NCI-H1930 (cell line): ENCODE measurements at regions not wholly inside any gene's neighbourhood (a gene's known extent, or its start where the extent isn't known, plus 50 kb on each side); places are given as distances from the start of the nearest gene placed in this dataset.
"Not testable (repeated sequence)": the region's sequence is repeated elsewhere in the genome, so short reads cannot be mapped to it uniquely, and the experiment has no call there.

Experiments
- DNase-seq, 2 experiments: peaks; one replicate each; lab custom pipeline; 2025; lab: John Stamatoyannopoulos, UW

DNA sequence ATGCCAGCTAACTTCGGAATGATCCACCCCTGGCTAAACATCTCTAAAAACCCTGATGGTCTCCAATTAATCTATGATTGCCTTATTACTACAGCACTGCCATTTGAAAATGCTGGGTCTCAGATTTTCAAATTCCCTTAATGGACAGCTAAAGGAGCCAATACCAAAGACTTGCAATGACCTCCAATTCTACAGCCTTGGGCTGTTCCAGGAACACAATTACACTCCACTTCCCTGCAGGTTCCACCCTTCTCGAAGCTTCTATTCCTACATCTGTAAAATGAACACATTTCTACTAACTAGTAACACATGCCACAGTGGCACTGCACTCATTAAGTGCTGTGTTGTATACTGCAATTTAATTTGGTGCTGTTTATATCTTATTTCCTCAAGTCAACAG, 85.7 kb upstream of the AK4 start:
- no peak for DNase-seq

DNA sequence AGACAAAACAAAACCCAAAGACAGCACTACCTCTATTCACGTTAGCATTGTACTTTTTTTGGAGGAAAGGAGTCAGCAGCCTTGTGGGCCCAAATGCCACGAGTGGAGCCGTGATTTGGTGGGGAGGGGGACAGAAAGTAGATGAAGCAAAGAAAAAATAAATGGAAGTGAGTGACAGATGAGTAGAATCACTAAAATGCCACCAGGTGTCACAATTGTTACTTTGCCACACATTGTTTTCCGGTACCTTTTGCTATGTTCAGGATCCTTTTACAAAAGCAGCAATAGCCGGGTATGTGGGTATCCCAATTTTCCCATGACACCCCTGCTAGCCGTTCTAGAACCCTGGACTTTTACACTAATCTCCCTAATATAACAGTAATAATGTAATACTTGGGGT, 85.0 kb upstream of the AK4 start:
- DNase-seq, result no peak

DNA sequence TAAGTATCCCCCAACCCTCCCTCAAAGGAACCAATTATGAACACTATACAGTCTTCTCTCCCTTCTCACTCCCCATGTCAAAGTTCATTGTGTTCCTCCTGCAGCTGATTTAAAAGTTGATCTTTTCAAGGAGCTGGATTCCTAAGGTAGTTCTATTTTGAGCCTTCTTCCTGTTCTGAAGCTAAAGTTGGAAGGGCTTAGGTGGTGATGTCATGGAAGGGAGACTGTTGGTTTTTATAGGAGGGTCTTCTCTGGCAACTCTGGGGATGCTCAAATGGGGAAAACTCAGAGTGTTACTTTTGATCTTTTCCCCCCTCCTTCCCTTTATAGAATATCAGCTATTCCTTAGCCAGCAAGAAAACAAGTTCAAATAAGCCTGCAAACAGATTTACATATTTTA, 83.0 kb upstream of the AK4 start:
- no peak for DNase-seq

DNA sequence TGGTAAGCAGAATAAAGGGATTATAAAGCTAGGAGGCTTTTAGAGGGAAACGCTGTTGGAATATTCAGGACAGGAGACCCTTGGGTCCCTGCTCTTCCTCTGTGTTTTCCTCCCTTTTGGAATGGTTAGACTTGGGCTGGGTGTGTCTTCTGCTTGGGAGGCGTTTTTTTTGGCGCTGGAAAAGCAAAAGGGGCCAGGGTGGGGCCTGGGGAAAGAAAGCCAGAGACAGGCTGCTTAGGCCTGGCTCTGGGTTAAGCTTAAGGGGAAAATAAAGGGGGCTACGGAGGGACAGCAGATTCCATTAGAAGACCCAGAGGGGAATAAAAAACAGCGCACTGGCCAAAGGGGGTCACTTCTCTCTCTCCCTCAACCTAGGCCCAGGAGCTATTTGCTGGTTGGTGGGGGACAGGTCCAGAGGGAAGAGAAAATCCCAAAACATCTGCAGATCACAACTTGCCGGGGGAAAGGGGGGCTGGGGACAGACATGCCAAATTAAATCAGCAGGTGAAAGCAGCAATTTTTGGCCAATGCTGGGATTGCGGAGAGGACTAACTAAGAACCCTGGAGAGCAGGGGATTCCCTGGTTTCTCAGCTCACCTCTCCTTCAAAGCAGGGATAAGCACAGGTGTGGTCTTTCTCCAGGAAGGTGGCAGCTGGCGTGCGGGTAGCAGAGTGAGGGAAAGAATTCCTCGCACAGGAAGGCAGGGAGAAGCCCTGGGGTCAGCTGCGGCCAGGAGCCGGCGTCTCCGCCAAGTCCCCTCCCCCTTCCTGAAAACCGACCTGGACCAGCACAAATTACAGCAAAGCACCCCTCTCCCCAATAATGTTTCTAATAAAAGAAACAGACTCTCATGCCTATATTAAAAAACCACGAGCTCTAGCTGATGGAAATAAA, 82.2 kb upstream of the AK4 start:
- no peak for DNase-seq

DNA sequence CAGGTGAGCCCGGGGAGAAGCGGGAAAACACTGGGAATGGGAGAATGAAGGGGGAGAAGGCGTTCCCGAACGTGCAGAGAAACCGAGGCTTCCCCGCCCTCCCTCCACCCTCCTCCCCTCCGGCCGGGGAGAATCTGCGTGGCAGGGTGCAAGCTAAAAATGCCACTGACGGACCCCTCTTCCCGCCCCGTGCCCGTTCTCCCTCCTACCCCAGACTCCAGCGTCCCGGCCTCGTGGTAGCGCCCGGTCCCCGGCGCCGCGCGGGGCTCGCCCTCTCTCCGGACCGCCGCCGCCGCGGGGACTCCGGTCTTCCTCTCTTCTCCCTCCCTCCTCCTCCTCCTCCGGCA, 81.6 kb upstream of the AK4 start:
- DNase-seq, result no peak

DNA sequence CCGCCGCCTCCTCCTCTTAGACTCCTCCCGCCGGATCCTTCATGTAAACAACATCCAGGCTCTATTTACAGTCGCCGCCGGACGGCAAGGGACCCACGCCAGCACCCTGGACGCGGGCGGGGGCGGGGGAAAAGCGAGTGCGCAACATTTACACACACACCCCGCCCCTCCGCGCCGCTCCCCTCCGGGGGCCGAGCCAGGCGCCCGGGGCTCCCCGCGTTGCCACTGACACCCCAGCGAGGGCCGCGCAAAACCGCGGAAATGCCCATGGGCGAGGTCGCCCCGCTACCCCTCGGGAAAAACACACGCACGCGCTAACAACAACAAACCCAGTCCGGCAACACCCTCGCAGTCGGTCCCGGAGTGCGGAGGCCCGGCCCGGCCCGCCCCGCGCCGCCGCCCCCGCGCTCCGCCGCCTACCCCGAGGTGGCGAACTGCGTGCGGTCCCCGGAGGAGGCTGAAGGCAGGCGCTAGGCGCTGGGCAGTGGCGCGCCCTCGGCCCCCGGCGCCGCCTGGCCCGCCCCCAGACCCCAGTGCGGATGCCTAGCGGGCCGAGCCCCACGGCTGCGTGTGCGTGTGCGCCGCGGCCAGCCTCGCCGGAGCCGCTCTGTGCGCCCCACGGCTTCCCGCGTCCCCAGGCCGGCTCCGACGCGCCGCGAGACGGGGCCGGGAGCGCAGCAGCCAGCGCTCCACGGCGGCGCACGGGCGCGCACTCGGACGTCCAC, 81.1 kb upstream of the AK4 start:
- peak; percentile 11 to 34 for DNase-seq

DNA sequence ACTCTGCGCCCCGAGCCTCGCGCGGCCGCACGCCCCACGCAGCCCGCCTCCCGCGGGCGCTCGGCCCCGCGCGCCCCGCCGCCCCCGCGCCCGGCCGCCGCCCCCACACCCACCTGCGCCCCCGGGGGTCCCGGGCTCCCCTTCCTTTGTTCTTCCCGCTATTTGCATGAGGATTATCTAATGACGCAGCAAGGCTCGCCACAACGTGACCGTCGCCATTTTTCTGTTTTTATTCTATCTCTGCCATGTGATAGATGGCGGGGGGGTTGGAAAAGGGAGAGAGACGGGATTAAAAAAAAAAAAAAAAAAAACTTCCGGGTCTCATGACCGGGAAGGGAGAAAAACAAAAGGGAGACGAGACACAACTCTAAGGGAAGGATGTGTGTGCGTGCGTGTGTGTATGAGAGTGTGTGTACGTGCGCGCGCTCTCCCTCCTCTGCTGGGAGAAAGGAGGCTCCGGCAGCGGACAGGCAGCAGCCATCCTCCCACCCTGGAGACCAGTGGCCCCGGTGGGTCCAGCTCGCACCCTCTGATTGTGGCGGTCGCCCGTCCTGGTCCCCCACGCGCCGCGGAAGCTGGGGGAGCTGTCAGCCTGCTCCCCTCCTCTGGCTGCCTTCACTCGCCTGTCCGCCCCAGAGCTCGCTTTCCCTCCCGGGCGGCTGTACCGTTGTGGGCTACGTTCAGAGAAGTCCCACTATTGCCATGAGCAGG, 80.4 kb upstream of the AK4 start:
- peak; percentile 34 to 64 for DNase-seq

DNA sequence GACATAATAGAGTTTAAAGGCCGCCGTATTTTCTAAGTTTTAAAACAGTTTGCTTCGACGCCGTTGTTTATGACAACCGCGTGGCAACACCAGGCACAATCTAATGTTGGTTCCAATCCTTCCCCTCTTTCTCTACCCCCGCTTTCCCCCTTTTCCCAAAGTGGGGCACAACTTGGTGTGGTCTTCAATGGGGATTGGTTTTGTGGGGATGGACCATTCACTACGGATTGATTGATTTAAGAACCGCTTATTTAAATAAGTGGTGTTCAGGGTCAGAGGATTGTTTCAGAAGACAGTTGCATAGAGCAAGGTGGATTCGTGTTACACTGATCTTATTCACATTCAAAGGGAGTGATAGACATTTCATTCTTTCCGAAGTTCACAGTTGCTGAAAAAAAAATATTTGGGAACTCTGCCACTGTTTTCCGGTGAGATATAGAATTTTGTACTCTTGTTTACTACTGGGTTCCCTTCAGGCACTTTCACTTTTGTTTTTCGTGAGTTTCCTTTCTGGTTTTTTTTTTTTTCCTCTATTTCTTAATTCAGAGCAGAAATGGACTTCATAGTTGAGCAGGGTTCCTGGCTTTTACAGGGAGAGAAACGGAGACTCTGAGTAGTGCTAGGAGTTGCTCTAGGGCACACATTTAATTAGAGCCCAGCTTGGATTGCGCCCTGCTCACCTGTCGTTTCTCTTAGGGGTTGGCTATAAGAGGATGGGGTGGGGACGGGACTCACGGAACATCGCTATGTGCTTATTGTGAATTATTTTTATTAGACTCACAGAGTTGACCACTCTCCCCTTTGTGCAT, 79.6 kb upstream of the AK4 start:
- no peak for DNase-seq

DNA sequence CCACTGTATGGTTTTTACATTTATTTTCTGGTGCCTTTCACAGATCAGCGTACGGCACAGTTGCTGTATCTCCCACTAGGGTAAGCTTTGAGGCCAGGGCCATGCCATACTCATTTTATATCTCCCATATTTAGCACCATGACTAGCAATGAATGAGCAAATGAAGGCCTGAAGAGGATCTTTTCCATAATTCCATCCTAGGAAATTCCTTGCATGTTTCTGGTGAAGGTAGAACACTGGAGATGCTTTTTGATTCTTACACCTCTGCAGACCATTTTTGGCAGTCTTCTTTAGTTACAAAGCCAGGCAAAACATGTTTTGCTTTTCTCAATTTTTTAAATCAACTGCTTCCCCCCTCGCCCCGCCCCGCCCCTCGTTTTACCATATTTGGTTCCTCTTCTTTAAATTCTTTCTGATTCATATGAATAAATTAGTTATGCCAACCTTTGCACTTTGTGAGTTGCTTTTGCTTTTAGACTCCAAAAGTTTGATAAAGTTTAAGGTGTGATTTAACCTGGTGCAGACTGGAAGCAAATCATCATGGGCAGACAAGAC, 78.9 kb upstream of the AK4 start:
- no peak for DNase-seq

DNA sequence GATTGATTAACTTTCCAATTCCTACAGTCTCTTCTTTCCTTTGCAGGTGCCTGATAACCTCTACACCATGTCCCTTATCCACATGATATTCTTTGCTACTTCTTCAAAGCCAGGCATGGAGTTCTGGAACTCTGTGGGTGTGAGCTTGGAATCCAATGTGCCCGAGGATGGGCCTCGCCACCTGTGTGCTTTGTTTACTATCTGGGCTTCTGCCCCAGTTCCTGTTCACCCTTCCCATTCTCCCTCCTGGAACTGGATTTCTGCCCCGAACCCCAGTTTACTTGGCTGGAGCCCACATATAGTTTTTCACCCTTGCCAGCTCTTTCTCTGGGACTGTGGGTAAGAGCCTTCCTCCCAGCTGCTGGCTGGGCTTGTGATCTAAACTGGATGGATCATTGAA, 75.2 kb upstream of the AK4 start:
- DNase-seq, result no peak

DNA sequence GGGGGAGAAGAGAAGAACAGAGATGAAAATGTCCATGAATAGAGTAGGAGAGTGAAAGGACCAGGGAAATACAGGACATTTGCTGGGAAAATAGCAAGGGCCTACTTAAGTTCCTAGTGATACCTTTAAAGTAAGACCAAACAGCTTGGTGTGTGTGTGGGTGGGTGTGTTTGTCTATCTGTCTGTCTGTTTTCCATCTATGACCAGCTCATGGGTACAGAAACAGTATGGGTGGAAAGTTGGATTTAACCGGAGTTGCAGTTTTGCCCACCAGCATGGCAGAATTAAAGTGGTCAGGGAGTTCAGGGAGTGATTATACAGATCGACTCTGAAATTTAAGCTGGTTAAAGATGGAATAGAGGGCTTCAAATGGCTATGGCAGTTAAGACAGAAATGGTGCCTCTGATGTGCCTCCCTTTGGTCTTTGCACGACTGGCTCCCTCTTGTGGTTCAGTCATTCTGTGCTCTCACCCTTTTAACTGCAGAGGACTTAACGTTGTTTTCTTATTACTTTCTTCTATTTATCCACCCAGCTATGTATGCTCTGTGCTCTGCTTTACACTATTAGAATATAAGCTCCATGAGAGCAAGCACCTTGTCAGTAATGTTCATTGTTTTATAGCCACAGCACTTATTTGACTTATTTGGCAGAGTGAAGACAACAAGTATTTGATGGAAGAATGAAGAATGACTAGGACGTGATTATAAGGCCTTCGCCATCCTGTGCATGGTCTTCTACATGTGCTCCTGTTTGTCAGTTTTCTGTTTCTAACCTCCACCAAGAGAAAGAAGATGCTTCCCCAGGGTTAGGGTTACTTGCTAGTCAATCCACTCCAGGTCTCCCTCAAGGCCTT, 72.7 kb upstream of the AK4 start:
- peak in 1 of 2 experiments; percentile 54 for DNase-seq

DNA sequence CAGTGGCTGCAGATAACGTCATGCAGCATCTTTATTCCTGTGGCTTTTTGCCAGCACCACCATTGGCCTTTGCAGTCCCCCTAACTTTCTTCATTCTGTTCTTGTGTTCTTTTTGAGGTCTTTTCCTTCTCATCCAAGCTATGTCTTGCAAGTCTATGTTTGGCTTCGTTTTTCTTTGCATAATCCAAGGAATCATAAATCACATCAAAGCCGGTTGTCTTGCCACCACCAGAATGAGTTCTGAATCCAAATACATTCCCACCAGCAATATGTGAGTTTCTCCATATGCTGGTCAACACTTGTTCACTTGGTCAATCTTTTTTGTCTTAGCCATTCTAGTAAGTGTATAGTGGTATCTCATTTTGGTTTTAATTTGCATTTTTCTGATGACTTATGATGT, 70.6 kb upstream of the AK4 start:
- DNase-seq, result no peak

DNA sequence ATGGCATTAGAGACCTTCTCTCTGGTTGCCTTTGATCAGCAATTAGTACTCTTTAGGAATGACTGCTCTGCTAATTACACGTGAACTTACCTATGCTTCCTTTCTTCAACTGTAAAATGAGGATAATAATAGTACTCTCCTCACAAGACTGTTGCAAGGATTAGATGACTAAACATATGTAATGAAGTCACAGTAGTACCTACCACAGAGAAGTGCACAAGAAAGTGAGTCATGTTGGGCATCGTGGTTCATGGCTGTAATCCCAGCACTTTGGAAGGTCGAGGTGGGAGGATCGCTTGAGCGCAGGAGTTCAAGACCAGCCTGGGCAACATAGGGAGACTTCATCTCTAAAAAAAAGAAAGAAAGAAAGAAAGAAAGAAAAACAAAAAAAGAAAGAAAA, 68.1 kb upstream of the AK4 start:
- no peak for DNase-seq

DNA sequence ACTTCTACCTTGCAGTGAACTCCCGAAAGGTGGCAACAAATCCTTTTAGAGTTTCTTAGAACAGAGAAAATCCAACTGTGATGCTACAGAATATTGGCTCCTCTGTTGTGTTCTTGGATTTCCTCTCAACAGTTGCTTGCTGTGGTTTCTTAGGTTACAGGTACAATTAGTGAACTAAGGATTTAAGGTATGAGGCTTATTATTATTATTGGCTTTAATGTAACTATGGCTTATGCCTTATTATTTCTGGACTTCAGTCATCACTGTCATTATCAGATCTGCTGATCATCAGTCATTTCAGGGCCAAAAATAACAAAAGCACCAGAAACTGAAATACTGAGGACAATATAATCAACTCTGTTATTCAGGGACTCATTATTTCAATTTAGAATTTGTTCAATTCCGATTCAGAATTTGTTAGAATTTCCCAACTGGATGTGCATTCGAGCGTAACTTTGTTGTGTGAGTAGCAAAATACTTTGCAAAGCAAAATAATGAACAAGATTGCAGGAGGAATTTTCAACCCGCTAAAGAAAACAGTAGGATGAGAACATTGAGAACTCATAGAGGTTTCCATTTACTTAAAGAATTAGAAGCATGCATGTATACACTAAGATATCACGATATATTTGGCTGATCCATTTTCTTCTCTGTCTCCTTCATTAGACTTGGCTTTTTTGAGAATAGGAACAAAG, 65.5 kb upstream of the AK4 start:
- DNase-seq, result no peak

DNA sequence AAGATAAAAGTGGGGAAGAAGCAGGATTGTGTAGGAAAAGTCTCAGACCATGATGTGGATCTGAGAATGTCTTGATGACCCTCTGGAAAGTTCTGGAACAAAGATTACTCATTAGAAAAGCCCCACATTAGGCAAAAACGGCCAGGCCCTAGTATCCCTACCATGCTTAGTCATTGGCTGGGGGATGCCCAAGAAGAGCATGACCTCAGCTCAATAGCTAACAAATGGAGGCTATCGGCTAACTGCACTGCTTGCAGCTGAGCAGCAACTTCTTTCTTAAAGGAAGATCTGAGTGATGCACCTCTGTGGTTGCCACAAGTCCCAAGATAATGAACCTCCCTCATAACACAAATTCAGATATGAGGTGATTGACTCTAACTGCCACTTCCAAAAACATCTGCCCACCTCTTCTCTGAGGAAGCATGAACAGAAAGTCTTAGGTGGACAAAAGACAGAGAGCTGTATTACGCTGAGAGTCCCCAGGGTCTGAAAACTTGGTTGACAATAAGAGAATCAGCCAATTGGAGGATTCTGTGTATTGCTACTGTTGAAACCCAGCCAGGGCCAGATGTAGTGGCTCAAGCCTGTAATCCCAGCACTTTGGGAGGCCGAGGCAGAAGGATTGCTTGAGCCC, 64.6 kb upstream of the AK4 start:
- DNase-seq, result no peak

DNA sequence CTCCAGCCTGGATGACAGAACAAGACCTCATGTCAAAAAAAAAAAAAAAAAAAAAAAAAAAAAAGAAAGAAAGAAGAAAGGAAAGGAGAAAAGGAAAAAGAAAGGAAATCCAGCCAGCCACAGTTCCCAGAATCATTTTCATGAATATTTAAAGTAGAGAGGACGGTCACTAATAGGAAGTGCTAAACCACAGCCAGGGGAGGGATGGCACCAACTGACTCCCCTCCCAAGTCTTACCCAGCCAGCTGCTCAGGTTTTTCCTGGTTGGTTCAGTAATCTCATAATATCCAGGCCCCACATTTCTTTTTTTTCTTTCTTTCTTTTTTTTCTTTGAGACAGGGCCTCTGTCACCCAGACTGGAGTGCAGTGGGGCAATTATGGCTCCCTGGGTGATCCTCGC, 63.9 kb upstream of the AK4 start:
- DNase-seq, result no peak

DNA sequence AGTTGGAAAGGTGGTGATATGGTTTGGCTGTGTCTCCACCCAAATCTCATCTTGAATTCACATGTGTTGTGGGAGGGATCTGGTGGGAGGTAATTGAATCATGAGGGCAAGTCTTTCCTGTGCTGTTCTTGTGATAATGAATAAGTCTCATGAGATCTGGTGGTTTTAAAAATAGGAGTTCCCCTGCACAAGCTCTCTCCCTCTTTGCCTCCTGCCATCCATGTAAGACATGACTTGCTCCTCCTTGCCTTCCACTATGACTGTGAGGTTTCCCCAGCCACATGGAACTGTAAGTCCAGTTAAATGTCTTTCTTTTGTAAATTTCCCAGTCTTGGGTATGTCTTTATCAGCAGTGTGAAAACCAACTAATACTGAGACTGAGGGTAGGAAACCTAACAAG, 60.5 kb upstream of the AK4 start:
- not testable (repeated sequence) for DNase-seq

DNA sequence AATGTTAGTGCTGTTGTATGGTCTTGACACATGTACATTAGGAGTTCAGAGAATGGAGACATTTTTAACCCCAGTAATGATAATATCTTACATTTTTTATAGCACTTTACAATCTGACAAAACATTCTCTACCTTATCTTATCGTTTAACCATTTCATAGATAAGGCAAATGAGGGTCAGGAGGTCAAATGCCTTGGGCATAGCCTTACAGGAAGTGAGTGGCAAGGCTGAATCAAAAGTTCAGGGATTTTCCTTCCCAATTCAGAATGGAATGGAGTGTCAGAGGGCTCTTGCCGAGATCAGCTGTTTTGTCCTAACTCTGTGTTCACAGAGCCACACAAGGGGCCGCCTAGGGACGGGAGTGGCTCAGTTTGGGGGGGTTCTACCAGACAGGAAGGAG, 57.6 kb upstream of the AK4 start:
- no peak for DNase-seq

DNA sequence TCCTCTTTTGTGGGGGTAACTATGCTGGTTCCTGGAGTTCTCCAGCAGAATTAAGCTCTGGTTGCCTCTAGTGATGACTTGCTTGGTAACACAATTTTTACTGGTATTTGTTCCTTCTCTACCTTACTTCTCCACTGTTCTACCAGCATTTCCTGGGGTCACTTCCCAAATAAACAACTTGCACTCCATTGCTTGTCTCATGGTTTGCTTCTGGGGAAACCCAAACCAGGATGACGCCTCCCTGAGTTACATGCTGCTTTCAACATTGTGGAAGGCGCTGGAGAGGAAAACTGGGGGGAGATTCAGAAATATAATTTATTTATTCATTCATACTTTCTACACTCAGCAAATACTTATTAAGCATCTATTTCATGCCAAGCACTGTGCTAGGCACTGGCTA, 55.3 kb upstream of the AK4 start:
- DNase-seq, result no peak

DNA sequence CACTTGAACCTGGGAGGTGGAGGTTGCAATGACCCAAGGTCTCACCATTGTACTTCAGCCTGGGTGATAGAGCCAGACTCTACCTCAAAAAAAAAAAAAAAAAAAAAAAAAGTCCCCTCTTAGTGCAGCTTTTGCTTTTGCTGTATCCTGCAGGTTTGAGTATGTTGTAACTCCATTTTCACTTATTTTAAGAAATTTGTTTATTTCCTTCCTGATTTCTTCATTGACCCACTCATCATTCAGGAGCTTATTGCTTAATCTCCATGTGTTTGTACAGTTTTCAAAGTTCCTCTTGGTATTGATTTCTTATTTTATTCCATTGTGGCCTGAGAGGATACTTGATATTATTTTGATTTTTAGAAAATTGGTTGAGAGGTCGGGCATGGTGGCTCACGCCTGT, 50.9 kb upstream of the AK4 start:
- DNase-seq, result no peak
